Caco-2 (cell line): ENCODE measurements at regions not wholly inside any gene's neighbourhood (a gene's known extent, or its start where the extent isn't known, plus 50 kb on each side); places are given as distances from the start of the nearest gene placed in this dataset.
"Not testable (repeated sequence)": the region's sequence is repeated elsewhere in the genome, so short reads cannot be mapped to it uniquely, and the experiment has no call there.

Source experiments
- BruUV-seq: library from RNA; stranded (reverse); fragments of 400-500 nt; replicated peaks from 2 replicates; lab custom pipeline; 2021; lab: Mats Ljungman, UMichigan
- CTCF ChIA-PET: fragments of 300-600 bp; sonication (Branson Sonifier 250); formaldehyde crosslinking; loops from one replicate; lab custom pipeline; 2022; ENCODE audit warnings: antibody characterized with exemption; lab: Charles Lee
- POLR2A ChIA-PET: fragments of 300-600 bp; sonication (Branson Sonifier 250); formaldehyde crosslinking; loops from one replicate; lab custom pipeline; 2022; ENCODE audit warnings: antibody characterized with exemption; lab: Charles Lee
- DNase-seq, 2 experiments: peaks; one replicate each; pipeline versions ENCODE4 v3.0.0 to v3.0.0-alpha.2; 2020 to 2022
- H3K27me3 ChIP-seq: replicated peaks from 2 replicates; pipeline ENCODE4 v1.6.0; 2011; ENCODE audit warnings: low read length; ENCODE audit not compliant: control insufficient read depth, insufficient read depth
- H3K36me3 ChIP-seq: 2 replicates; pipeline ENCODE4 v1.5.1; 2011; ENCODE audit warnings: low read length; ENCODE audit not compliant: control insufficient read depth, insufficient read depth
- H3K4me1 ChIP-seq: fragments of 250-450 bp; sonication (Bioruptor Pico); 2 replicates; pipeline ENCODE4 v1.5.1; 2020; ENCODE audit warnings: mild to moderate bottlenecking
- H3K4me3 ChIP-seq: 2 replicates; pipeline ENCODE4 v1.5.1; 2011; ENCODE audit warnings: low read depth, mild to moderate bottlenecking, control low read depth, low read length
- H3K9me3 ChIP-seq: fragments of 250-450 bp; sonication (Bioruptor Pico); 2 replicates; pipeline ENCODE4 v1.5.1; 2020; ENCODE audit warnings: mild to moderate bottlenecking, moderate library complexity
- H3K27ac Mint-ChIP-seq: one replicate; pipeline ENCODE4 v1.8.0; 2022; ENCODE audit warnings: mixed read lengths; ENCODE audit not compliant: unreplicated experiment
- H3K27me3 Mint-ChIP-seq: one replicate; pipeline ENCODE4 v1.8.0; 2022; ENCODE audit warnings: mixed read lengths; ENCODE audit not compliant: insufficient read depth, unreplicated experiment
- H3K36me3 Mint-ChIP-seq: one replicate; pipeline ENCODE4 v1.8.0; 2022; ENCODE audit warnings: mild to moderate bottlenecking, mixed read lengths; ENCODE audit not compliant: insufficient read depth, unreplicated experiment
- H3K4me1 Mint-ChIP-seq: one replicate; pipeline ENCODE4 v1.8.0; 2022; ENCODE audit warnings: low read depth, mixed read lengths; ENCODE audit not compliant: unreplicated experiment
- H3K4me3 Mint-ChIP-seq: one replicate; pipeline ENCODE4 v1.8.0; 2022; ENCODE audit warnings: mild to moderate bottlenecking, moderate library complexity, mixed read lengths; ENCODE audit not compliant: unreplicated experiment
- H3K9me3 Mint-ChIP-seq: one replicate; pipeline ENCODE4 v1.8.0; 2022; ENCODE audit warnings: mixed read lengths; ENCODE audit not compliant: unreplicated experiment
- CTCF ChIP-seq, 2 experiments: fragments of 200-600 bp in 1 of 2; IDR thresholded peaks; 1 replicate in 1 of 2; 2 replicates in 1 of 2; pipeline versions ENCODE4 v1.5.1 to v1.8.0; 2011 to 2022; ENCODE audit warnings: antibody characterized with exemption in 1 of 2, control low read depth in 1 of 2, inconsistent platforms in 1 of 2, low read depth in 1 of 2, low read length in 1 of 2, mild to moderate bottlenecking in 1 of 2, moderate library complexity in 1 of 2; ENCODE audit not compliant: insufficient read depth in 1 of 2, severe bottlenecking in 1 of 2, unreplicated experiment in 1 of 2
- intact Hi-C: fragments of 100-400 bp; cut with micrococcal nuclease; formaldehyde crosslinking; loops from one replicate; pipeline ENCODE4 v1.10.0; 2022; ENCODE audit not compliant: unreplicated experiment

GRCh38 chr14:71765505-71765904 is 166.7 kb upstream of the RGS6 start:
- Mint-ChIP-seq H3K27ac (no peak overlapping the region), H3K27me3 (peaks cover 2% of the 10 kb centered on the region), H3K9me3 (peaks cover 21% of the 10 kb centered on the region), H3K4me1 (no peaks in the 10 kb centered on the region), H3K4me3 (no peak overlapping the region), H3K36me3 (no peaks in the 10 kb centered on the region)
- ChIA-PET POLR2A (no interaction called here), CTCF (no interaction called here)
- no peak for TF ChIP-seq CTCF (IDR thresholded peaks at IDR 0.05; ENCODE audit: insufficient read depth in 1 of 2, low read depth in 1 of 2, low read length in 1 of 2, severe bottlenecking in 1 of 2, unreplicated experiment in 1 of 2)
- no peak overlapping the region for H3K4me3 ChIP-seq
- H3K4me1 ChIP-seq: no peaks in the 10 kb centered on the region
- H3K9me3 ChIP-seq: 0 out of 2 replicates have a peak, but pooled peaks cover 3% of the 10 kb centered on the region
- H3K36me3 ChIP-seq: no peaks in the 10 kb centered on the region
- intact Hi-C loops: no loop called here
- BruUV-seq: no TSS peak
- no peak for DNase-seq
- H3K27me3 ChIP-seq: no peaks in the 10 kb centered on the region

GRCh38 chr14:71770431-71770830 is 161.8 kb upstream of the RGS6 start:
- no peaks in the 10 kb centered on the region for H3K27me3 ChIP-seq
- no TSS peak for BruUV-seq
- Mint-ChIP-seq H3K36me3 (no peaks in the 10 kb centered on the region), H3K9me3 (peaks cover 42% of the 10 kb centered on the region), H3K27ac (no peak overlapping the region), H3K27me3 (peaks cover 2% of the 10 kb centered on the region), H3K4me3 (no peak overlapping the region), H3K4me1 (no peaks in the 10 kb centered on the region)
- TF ChIP-seq CTCF (IDR thresholded peaks at IDR 0.05; ENCODE audit: insufficient read depth in 1 of 2, low read depth in 1 of 2, low read length in 1 of 2, severe bottlenecking in 1 of 2, unreplicated experiment in 1 of 2): no peak
- intact Hi-C loops: no loop called here
- no peaks in the 10 kb centered on the region for H3K36me3 ChIP-seq
- POLR2A ChIA-PET: no interaction called here
- H3K4me1 ChIP-seq: no peaks in the 10 kb centered on the region
- H3K9me3 ChIP-seq: peaks cover 20% of the 10 kb centered on the region; the same call in 1 of the 2 replicates
- DNase-seq: no peak
- CTCF ChIA-PET: no interaction called here
- H3K4me3 ChIP-seq: no peak overlapping the region

GRCh38 chr14:71771421-71771820 is 160.8 kb upstream of the RGS6 start:
- POLR2A ChIA-PET, H3K4me1 ChIP-seq, intact Hi-C loops, CTCF ChIA-PET, H3K4me3 ChIP-seq, H3K36me3 Mint-ChIP-seq, H3K27ac Mint-ChIP-seq, H3K27me3 Mint-ChIP-seq, H3K36me3 ChIP-seq, DNase-seq, H3K27me3 ChIP-seq, H3K4me1 Mint-ChIP-seq, H3K4me3 Mint-ChIP-seq, BruUV-seq: not testable (repeated sequence)
- H3K9me3 ChIP-seq: peaks cover 20% of the 10 kb centered on the region; the same call in 1 of the 2 replicates
- peaks cover 42% of the 10 kb centered on the region for H3K9me3 Mint-ChIP-seq

- H3K4me1 ChIP-seq, H3K27me3 Mint-ChIP-seq, H3K27ac Mint-ChIP-seq, H3K36me3 Mint-ChIP-seq, H3K36me3 ChIP-seq, H3K27me3 ChIP-seq, CTCF ChIA-PET, H3K4me1 Mint-ChIP-seq, BruUV-seq, POLR2A ChIA-PET, DNase-seq, intact Hi-C loops, H3K4me3 Mint-ChIP-seq, H3K4me3 ChIP-seq: not testable (repeated sequence)
- H3K9me3 ChIP-seq: peaks cover 20% of the 10 kb centered on the region; the same call in 1 of the 2 replicates
- H3K9me3 Mint-ChIP-seq: peaks cover 42% of the 10 kb centered on the region
Observed at GRCh38 chr14:71771996-71772395, 160.2 kb upstream of the RGS6 start.
